ENCODE measurements at regions not wholly inside any gene's neighbourhood (a gene's known extent, or its start where the extent isn't known, plus 50 kb on each side); places are given as distances from the start of the nearest gene placed in this dataset.

GRCh38 chr6:14546036-14546435 is 428.5 kb downstream of the CD83 start:
- no peak for TF ChIP-seq TCF7L2 (IDR thresholded peaks at IDR 0.05; ENCODE audit: borderline replicate concordance, low read depth, low read length)
- TF ChIP-seq ZNF350 (tag by site-specific recombination; IDR thresholded peaks at IDR 0.05): no peak
- no peak for TF ChIP-seq HIC1 (tag by site-specific recombination; IDR thresholded peaks at IDR 0.05)
- TF ChIP-seq YY1 (tag by site-specific recombination; IDR thresholded peaks at IDR 0.05): no peak
- TF ChIP-seq CTCF (tag by site-specific recombination; IDR thresholded peaks at IDR 0.05): no peak
- no peak for TF ChIP-seq ZNF133 (tag by site-specific recombination; IDR thresholded peaks at IDR 0.05)
- no peak for TF ChIP-seq ZNF292 (tag by site-specific recombination; IDR thresholded peaks at IDR 0.05; ENCODE audit: borderline replicate concordance, low read depth)
- no peak for TF ChIP-seq ZFP37 (tag by site-specific recombination; IDR thresholded peaks at IDR 0.05)
- TF ChIP-seq, protein P1, sequence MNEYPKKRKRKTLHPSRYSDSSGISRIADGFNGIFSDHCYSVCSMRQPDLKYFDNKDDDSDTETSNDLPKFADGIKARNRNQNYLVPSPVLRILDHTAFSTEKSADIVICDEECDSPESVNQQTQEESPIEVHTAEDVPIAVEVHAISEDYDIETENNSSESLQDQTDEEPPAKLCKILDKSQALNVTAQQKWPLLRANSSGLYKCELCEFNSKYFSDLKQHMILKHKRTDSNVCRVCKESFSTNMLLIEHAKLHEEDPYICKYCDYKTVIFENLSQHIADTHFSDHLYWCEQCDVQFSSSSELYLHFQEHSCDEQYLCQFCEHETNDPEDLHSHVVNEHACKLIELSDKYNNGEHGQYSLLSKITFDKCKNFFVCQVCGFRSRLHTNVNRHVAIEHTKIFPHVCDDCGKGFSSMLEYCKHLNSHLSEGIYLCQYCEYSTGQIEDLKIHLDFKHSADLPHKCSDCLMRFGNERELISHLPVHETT (tag by site-specific recombination; IDR thresholded peaks at IDR 0.05): no peak
- no peak for TF ChIP-seq ZNF423 (tag by site-specific recombination; IDR thresholded peaks at IDR 0.05)
- TF ChIP-seq ZNF416 (tag by site-specific recombination; IDR thresholded peaks at IDR 0.05): no peak
- TF ChIP-seq GLIS1 (tag by site-specific recombination; IDR thresholded peaks at IDR 0.05): no peak
- TF ChIP-seq ZNF623 (tag by site-specific recombination; IDR thresholded peaks at IDR 0.05): no peak
